ENCODE measurements at regions not wholly inside any gene's neighbourhood (a gene's known extent, or its start where the extent isn't known, plus 50 kb on each side); places are given as distances from the start of the nearest gene placed in this dataset.
"Not testable (repeated sequence)": the region's sequence is repeated elsewhere in the genome, so short reads cannot be mapped to it uniquely, and the experiment has no call there.

GRCh38 chr2:192384191-192384590 lies 189.5 kb upstream of the TMEFF2 start:
- not testable (repeated sequence) for DNase-seq (ENCODE audit: low spot score); FAIRE-seq

- FAIRE-seq (no peak), DNase-seq (ENCODE audit: low spot score) (no peak)
Measured at GRCh38 chr2:192381082-192381481, 186.3 kb upstream of the TMEFF2 start.

GRCh38 chr2:192379736-192380135 lies 185.0 kb upstream of the TMEFF2 start:
- DNase-seq (ENCODE audit: low spot score) (no peak), FAIRE-seq (no peak)

GRCh38 chr2:192377173-192377572 lies 182.4 kb upstream of the TMEFF2 start:
- DNase-seq (ENCODE audit: low spot score) (no peak), FAIRE-seq (no peak)

GRCh38 chr2:192373754-192374153 lies 179.0 kb upstream of the TMEFF2 start:
- DNase-seq (ENCODE audit: low spot score) = no peak
- FAIRE-seq = no peak

DNA sequence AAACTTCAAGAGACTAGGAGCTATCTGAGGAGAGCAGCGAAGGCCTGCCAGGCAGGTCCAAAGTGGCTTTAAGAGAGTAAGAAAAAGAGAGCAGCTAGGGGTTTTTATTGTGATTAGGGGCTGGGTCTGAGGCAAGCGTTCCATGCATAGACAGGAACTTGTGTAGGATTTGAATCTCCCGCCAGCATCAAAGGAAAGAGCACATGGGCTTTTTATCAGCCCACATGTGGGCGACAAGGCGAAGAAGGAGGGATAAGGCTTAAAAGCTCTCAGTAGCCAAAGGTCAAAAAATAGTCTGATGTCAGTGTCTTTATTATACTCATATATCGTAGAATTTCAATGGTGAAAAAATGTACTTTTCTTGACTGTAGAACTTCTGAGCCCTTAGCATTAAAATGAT lies 178.5 kb upstream of the TMEFF2 start:
- no peak for FAIRE-seq
- no peak for DNase-seq (ENCODE audit: low spot score)

DNA sequence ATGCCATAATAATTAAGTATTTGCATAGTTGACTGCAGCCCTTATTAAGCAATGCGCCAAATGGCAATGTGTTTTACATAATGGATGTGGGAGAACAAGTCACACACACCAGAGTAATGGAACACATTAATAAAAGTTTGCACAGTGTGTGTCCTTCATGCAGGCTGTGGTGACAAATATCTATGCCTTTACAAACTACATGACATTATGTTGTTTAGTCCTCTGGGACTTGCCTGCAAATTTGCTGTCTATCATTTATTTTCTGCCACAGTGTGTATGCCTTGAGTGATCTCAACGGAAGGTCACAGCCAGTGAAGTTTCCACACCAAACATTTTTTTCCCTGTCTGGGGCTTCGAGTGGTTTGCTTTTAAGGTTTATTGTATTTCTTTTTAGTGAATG lies 175.2 kb upstream of the TMEFF2 start:
- FAIRE-seq = no peak

GRCh38 chr2:192357217-192357616 lies 162.5 kb upstream of the TMEFF2 start:
- FAIRE-seq (no peak), DNase-seq (ENCODE audit: low spot score) (no peak)

More for the DNA sequence above, 175.2 kb upstream of the TMEFF2 start:
- no peak for DNase-seq (ENCODE audit: low spot score)

- no peak for DNase-seq (ENCODE audit: low spot score)
- FAIRE-seq = no peak
Measured at GRCh38 chr2:192354512-192355244, 159.9 kb upstream of the TMEFF2 start.

DNA sequence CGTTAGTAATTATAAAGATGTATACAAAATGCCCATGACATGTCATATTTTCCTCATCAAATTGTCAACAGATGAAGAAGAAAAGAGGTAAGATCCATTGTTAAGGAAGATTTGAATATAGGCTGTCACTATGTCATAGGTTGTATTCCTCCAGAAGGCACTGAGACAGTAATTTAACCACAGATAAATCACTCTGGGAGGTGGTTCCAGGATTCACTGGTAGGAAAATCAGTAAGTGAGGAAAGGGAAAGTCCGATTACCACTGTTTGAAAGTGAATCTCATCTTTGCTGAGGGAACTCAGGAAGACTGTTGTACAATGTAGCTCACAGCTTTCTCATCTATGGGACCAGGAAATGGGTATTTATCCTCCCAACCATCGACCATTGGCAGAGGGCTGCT lies 152.8 kb upstream of the TMEFF2 start:
- no peak for DNase-seq (ENCODE audit: low spot score)
- no peak for FAIRE-seq

- FAIRE-seq = no peak
- DNase-seq (ENCODE audit: low spot score) = no peak
Measured at GRCh38 chr2:192345287-192345686, 150.6 kb upstream of the TMEFF2 start.

GRCh38 chr2:192333642-192334041 lies 138.9 kb upstream of the TMEFF2 start:
- no peak for FAIRE-seq

GRCh38 chr2:192328297-192328696 lies 133.6 kb upstream of the TMEFF2 start:
- FAIRE-seq (no peak), DNase-seq (ENCODE audit: low spot score) (no peak)

More at GRCh38 chr2:192333642-192334041, 138.9 kb upstream of the TMEFF2 start:
- no peak for DNase-seq (ENCODE audit: low spot score)

DNA sequence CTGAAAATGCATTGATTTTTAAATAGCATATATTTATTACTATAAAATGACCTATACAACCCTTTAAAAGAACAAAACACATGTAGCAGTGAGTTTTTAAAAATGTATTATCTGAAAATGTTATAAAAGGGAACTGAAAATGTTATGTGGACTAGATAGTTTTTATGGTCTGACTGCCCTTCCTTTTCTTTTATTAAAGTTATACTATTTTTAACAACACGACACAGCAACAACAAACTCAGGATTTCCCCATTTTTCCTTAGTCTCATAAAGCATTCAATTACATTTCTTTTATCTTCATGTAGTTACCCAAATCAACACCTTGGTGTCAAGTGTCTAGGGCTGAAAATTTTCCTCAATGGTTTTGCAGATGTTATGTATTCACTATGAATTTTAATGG lies 132.8 kb upstream of the TMEFF2 start:
- no peak for FAIRE-seq

DNA sequence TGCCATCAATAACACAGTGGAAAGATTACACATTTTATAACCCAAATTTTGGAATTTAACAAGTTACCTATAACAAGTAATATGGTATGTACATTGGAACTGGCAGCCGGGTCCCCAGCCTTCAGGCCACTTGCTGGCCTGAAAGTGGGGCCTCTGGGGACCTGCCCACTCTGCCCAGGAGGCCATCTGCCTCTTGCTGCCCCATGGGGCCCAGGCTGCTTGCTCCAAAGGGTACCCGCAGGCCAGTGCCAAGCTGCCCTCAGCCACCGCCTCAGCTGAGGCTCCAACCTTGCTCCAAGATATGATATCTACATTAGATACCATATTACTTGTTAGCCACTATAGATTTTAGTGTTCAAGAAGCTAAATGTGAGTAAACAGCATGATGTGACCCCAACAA lies 120.8 kb upstream of the TMEFF2 start:
- FAIRE-seq (no peak), DNase-seq (ENCODE audit: low spot score) (no peak)

More for the DNA sequence above, 132.8 kb upstream of the TMEFF2 start:
- no peak for DNase-seq (ENCODE audit: low spot score)

DNA sequence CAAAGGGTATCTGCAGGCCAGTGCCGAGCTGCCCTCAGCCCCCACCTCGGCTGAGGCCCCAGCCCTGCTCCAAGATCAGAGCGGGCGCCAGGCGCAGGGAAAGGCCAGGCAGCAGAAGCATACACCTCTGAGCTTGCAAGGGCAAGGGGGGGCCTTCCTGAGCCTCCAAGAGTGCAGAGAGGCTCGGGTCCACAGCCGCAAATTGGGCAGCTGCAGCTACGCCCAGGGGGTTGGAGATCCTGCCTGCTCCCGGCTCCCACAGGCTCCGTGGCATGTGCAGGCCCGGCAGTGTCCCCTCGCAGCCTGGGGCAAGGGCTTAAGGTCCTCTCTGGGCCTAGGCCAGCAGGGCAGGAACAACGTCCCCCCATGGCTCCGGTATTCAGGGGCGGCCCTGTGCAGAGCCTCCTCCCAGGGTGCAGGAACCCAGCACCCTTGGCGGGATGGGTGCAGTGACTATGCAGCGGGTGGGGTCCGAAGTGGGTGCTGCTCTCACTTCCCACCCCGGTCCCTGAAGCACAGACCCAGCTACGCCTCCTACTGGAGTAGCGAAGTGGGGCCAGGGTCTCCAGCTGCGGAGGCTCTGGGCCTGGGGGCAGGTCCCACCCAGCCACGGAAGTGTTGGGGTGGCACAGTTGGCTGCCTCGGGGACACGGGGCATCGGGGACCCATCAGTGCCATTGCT lies 120.2 kb upstream of the TMEFF2 start:
- FAIRE-seq (no peak), DNase-seq (ENCODE audit: low spot score) (no peak)

- DNase-seq (ENCODE audit: low spot score) = no peak
- FAIRE-seq = no peak
Measured at GRCh38 chr2:192313773-192314172, 119.0 kb upstream of the TMEFF2 start.

DNA sequence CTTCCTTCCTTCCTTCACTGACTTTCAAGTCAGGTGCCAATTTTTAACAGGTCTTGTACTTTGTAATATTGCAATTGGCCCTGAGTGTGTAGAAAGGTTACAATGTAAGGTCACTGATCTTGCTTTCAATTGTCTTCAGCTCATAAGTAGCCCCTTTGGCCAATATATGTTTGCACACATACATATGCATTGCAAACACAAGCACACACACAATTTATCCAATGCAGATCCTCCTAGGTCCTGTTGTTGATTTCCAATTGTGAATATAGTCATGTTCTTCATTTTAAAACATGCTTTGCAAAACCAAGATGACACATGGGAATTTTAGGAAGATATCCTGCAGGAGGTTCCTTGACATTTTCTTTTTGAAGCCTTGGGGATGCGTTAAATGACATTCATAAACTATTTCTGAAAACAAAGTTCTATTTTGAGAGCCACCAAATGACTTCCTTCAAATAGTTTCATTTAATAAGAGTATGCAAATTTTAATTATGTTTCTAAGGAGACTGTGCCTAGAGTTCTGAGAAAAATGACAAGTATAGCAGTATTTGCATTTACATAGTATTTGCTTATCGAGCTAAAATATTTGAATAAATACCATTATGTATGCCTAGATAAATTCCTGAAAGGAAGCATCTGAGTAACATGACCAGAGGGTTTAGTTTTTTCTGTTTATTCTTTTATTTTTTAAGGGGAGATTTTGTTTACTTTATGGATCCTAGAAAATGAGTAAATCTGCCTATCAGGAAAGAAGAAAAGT lies 117.1 kb upstream of the TMEFF2 start:
- FAIRE-seq = no peak
- DNase-seq (ENCODE audit: low spot score) = no peak

DNA sequence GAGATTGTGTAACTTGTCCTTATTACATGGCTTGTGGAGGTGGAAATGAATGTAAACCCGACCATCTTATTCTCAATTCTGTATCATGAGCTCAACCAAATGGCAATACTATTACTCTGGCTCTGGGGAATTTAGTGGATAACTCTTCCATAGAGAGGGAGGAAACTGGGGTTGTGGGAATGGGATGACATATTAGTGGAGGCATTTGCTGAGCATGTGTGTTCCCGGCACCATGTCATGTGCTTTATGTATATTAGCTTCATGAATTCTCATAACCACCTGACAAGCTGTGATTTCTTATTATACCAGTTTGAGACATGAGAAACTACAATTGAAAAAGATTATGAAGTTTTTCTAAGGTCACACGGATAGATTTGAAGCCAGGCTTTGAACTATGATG lies 112.8 kb upstream of the TMEFF2 start:
- FAIRE-seq (no peak), DNase-seq (ENCODE audit: low spot score) (no peak)

DNA sequence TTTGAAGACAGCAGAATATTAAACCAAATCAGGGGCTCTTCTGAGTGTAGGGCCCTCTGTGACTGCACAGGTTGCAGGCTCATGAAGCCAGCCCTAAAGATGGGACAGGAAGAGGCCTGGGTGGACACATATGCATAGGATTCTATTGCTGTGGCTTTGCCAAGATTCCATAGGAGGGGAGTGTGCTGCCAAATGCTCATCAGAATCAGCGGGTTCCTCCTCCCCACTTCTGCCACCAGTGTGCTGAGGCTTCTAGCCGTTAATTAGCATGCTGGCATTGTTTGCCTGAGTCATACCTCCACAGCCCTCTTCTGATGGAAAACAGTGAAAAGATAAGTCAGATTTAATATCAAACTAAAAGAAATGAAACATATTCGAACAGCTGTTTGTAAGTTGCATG lies 103.9 kb upstream of the TMEFF2 start:
- no peak for FAIRE-seq
- DNase-seq (ENCODE audit: low spot score) = no peak

GRCh38 chr2:192292478-192292877 lies 97.7 kb upstream of the TMEFF2 start:
- peak; percentile 53 for FAIRE-seq

GRCh38 chr2:192288295-192288694 lies 93.6 kb upstream of the TMEFF2 start:
- FAIRE-seq = no peak
- DNase-seq (ENCODE audit: low spot score) = no peak

More at GRCh38 chr2:192292478-192292877, 97.7 kb upstream of the TMEFF2 start:
- no peak for DNase-seq (ENCODE audit: low spot score)
